Frontal cortex (tissue), 3 donors: ENCODE measurements at regions not wholly inside any gene's neighbourhood (a gene's known extent, or its start where the extent isn't known, plus 50 kb on each side); places are given as distances from the start of the nearest gene placed in this dataset.

Experiments used
- DNase-seq, 2 donors: peaks; one replicate each; pipeline ENCODE4 v3.0.0; 2012; ENCODE audit warnings: low spot score in 2 of 2
- FAIRE-seq: peaks from 2 replicates; lab custom pipeline; 2012; peaks lifted over from hg19 to GRCh38; lab: Jason Lieb, UNC
- donor health status: control.
- donor health status: control.
- donor health status: control.

DNA sequence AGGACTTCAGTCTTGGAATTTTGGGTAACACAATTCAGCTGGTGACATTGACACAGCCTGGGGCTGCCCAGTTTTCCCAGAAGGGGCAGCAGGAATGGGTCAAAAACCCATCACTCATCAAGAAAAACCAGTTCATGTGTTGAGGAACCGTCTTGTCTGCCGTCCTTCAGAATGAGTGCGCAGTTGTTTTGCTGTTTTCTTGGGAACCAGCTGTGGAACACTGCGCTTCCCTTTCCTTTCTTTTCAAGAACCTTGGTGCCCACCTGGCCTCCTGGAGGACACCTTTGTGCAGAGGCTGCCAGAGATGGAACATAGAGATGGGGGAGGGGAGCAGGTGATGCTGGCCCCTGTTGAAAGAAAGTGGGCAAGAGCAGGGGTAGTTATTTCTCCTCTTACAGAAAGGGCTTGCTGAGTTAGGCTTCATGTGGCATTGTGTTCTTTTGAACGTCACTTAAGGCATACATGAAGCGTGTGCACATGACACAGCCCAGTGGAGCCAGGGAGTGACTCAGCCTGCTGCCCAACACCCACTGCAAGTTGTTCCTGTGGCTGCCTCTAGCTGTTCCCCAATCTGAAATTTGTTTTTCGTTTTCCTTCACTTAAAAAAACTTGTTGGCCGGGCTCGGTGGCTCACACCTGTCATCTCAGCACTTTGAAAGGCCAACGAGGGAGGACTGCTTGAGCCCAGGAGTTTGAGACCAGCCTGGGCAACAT is 87.4 kb upstream of the TNS3 start:
- FAIRE-seq (no peak), DNase-seq (peak in 1 of 2 donors; percentile 33)

DNA sequence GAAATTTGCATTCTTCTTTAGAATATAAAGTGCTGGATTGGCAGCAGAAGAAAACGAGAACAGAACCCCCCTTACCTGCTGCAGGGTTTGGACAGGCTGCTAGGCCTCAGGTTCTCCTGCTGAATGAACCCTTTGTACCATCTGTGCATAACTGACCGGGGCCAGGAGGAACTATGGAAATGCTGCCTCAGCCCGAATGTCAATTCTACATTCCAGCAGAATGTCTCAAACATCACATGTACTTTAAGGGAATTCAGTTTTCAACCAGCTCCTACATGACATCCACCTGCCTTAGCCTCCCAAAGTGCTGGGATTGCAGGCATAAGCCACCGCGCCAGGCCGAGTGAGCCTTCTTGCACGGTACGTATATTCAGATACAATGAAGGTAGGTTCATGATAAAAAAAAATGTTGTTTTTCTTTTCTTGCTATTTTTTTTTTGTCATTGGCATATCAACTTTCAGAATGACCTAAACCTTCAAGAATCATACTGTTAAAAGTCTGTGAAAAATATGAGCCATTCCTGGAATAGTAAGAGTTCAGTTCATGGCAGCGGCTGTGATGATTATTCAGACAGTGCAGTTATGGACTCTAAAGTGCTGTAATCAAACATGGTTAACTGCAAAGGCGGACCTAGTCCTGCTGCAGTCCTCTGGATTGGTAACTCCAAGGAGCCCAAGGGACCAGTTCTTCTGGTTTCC is 84.4 kb upstream of the TNS3 start:
- FAIRE-seq (no peak), DNase-seq (no peak)

DNA sequence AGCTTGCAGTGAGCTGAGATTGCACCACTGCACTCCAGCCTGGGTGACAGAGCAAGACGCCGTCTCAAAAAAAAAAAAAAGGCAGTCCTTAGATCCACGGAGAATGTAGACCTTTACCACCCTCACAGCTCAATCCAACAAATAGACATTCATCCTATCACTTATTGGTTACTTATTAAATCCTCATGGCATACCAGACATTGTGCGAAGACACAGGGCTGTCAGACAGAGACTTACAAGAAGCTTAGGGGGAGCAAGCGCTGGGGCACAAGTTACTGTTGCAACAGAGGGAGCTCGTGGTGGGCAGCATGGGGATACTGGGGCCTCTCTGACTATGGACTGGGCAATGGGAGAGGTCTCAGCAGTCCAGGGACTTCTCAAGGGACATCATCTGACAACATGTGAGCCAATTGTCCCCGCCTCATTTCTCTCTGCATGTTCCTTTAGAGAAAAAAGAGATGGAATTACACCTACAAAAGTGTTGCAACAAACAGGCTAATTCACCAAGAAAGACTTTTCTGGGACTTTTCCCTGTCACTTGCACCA is 82.8 kb upstream of the TNS3 start:
- DNase-seq (no peak), FAIRE-seq (no peak)

GRCh38 chr7:47663851-47664250 is 81.9 kb upstream of the TNS3 start:
- FAIRE-seq (no peak), DNase-seq (no peak)

DNA sequence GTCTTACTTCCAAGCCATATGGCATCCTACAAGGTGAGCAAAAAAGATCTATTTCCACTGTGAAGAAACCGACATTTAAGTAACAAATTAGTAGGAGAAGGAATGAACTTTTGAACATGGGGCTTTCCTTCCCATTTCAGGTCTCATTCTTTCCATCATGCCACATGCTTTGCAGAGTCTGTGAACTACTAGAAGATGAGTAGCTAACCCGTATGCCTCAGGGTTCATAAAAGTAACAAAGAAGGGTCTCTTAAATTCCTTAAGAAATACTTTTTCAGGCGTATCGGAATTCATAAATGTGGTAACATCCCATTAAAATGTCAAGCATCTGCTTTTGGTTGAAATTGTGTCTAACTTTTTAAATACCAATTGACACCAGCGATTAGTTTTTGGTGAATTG is 81.3 kb upstream of the TNS3 start:
- DNase-seq, result no peak
- no peak for FAIRE-seq

GRCh38 chr7:47661051-47661714 is 79.3 kb upstream of the TNS3 start:
- FAIRE-seq (no peak), DNase-seq (no peak)

DNA sequence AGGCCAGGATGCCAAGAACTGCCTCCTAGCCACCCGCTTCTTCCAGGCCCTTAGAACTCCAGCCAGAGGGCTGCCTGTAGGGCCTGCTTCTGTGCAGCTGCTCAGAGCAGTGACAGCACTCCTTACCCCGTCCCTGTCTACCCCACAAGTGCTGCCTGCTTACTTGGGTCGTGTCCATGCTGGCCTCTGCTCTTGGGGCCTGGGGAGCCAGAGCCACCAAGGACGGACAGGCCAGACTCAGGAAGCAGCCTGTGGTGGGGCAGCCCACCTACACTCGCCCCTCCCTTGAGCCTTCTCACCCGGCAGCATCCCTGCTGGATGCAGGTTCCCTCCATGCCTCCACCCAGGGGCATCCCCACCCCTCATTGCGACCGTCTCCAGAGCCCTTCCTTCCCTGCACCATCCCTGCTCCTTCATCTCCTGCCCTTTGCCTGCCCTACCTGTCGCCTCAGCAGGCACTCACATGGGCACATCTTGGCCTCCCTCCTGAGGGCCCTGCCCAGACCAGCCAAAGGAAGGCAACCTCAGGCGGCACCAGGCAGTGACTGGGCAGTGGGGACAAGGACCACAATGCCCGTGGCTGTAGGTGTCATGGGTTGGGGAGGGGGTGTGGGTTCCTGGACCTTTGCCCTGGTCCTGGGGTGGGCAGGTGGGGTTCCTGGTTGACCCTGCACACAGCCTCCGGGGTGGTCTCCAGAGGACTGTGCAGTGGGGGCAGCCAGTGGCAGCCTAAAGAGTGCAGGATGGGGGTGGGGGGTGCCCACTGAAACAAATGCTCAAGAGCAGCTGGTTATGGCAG is 78.0 kb upstream of the TNS3 start:
- DNase-seq, result no peak
- FAIRE-seq, result no peak

DNA sequence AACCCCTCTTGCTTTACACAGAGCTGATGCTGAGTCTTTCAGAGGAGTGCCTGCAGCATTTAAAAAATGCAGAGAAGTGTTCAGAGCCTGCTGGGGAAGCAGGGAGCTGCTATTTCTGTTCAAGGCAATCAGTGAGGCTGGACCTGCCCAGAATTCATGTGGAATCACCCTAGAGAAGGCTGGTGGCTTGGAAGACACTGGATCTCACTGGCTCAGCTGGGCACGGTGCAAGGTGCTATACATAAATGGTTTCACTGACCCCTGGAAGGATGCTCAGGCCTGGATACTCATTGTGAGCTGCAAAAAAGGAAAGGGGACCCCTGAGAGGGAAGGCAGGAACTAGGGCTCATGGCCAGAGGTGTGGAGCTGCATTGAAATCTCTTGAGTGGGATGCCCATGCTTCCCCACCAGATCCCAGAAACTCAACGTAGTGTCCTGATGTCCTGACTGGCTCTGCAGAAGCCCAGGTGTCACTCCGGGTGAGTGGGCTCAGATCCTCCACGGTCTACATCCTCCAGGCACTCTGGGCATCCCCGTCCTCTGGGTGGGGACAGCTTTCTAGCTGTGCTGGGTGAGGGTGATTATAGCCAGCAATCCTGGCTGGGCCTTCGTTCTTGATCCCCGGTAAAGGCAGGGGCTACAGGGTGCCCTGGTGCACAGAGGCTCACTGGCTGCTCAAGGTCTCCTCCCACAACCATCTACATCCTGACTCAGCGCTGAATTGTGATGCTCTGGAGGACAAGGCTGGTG is 77.2 kb upstream of the TNS3 start:
- FAIRE-seq (no peak), DNase-seq (no peak)

- no peak for DNase-seq
- FAIRE-seq, result no peak
Observed at GRCh38 chr7:47657126-47657525, 75.2 kb upstream of the TNS3 start.

DNA sequence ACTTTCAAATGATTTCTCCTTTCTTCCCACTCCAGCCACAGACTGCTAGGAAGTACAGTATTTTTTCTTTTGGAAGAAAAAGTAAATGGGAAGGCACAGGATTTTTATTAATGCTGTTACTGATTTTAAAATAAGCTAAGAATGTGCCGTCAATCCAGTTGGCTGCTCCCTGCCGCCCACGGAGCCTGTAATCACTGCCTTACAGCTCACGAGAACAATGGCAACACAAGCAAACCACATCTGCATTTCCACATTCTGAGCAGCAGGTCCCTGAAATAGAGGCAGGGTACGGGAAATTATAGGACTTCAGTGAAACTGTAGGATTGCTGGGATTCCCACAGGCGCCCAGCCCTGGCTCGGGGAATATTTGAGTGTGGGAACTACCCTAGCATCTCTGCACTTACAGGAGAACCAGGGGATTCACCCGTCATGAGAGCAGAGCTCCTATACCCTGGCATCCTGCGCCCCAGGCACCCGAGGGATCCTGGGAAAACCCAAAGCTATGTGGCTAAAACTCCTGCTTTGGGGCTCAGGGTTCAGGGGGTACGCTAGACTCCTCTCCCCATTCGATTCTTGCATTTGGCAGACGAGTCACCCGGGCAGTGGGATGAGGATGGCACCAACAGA is 72.9 kb upstream of the TNS3 start:
- no peak for FAIRE-seq
- no peak for DNase-seq

DNA sequence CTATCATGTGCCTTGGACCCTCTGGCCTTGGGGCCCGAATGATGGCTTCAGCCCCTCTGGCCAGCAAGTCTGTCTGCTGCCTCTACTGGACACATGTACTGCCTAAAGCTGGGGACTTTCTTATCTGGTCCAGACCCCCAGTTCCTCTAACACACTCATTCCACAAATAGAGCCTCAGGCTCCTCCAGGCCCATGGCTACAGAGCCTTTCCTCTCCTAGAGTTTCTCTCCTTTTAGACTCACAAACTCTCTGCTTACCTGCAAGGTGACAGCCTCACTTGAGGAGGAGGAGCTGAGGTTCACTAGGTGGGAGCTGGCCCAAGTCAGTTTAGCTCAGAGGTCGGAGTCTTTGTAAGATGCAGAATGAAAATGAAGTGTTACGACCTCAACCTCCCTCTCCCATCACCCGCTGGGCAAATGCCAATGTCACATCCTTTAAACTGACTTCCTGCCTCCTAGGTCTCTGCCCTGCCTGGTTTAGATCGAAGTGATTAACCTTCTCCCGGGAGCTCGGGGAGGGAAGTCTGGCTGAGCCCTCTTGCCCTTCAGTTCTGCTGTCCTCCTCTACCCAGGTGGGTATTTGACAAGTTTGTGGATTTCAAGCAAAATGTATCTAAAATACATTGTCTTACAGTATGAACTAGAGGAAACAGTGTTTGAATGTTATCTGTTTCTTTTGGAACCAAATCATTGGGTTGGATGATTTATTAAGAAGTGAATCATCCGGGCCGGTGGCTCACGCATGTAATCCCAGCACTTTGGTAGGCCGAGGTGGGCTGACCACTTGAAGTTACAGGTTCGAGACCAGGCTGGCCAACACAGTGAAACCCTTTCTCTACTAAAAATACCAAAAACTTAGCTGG is 71.9 kb upstream of the TNS3 start:
- DNase-seq, result no peak
- FAIRE-seq, result no peak

DNA sequence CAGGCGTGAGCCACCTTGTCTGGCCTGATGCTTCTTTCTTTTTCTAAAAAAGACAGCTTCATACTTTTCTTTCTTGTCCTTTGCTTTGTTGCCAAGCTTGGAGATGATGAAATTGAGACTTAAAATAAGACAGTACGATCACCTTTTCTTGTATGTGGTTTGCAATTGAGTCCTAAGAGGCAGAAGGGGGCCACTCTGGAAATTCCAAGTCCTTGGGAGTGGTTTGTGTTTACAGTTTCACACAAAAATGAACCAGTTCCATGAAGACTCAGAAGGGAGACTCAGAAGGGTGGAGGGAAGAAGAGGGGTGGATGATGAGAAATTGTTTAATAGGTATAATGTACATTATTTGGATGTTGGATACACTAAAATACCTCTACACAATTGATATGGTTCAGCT is 70.7 kb upstream of the TNS3 start:
- no peak for DNase-seq
- no peak for FAIRE-seq

- FAIRE-seq (no peak), DNase-seq (no peak)
Observed at GRCh38 chr7:47651355-47652317, 69.7 kb upstream of the TNS3 start.

DNA sequence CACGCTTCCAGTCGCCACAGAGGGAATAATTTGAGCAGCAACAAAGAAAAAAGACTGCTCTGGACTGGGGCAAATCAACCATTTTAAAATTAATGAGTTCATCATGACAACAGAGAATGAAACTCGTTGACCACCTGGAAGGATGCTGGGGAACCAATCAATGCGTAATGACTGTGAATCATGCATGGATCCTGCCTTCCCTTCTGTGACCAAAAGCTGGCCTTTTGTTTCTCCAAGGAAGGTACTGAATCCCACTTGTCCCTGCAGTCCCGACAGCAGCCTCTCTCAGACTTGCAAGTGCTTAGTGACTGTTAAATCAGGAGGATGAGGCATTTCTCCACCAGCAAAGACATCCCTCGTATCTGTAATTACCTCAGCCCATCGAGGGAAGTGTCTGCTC is 68.0 kb upstream of the TNS3 start:
- FAIRE-seq (no peak), DNase-seq (no peak)

DNA sequence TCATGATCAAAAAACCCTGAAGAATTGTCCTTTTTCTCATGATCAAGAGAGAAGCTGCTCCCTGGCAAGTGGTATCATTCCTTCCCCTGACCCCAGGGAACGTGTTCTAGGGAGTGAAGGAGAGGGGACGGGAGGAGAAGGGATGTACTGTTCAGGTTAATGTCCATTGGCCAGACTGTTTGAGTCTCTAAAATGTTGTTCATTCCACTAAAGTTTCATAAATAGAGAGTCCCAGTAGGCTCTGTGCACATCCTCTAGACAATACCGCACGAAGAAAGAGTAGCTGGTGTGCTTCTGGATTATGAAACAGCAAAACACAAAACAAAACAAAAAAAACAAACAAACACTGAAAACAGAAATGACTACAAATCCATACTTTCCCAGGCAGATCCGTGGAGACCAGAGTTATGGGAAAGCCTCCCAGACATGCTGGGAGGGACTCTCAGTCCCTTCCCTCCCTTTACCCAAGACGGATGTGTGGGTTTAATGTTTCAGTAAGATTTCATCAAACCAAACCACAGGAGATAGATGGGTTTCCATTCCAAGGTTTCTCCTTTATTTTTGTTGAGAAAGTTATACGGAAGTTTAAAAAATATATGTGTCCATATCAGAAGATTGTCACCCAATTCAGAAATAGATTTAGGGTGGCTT is 66.5 kb upstream of the TNS3 start:
- FAIRE-seq (no peak), DNase-seq (no peak)

DNA sequence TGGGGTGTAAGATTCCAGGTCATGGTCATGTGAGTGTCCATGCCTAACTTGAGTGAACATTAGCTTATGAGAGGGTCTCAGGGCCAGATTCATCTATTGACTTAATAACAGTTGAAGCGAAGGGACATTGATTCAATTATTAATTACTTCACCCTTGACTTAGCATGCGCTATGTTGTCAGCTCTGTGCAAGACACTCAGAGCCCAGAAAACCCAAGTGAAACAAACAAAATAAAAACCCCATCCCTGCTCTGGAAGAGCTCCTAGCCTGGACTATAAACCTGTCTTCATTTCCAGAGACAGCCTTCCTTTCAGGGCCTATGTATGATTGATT is 66.0 kb upstream of the TNS3 start:
- FAIRE-seq, result no peak
- no peak for DNase-seq
